Gastroesophageal sphincter (tissue), 3 donors: ENCODE measurements at regions not wholly inside any gene's neighbourhood (a gene's known extent, or its start where the extent isn't known, plus 50 kb on each side); places are given as distances from the start of the nearest gene placed in this dataset.

Experiments
- EP300 ChIP-seq: sonication (generic); formaldehyde crosslinking; IDR thresholded peaks from one replicate; pipeline ENCODE4 v1.6.1; 2017; ENCODE audit warnings: antibody characterized with exemption, mild to moderate bottlenecking
- POLR2A ChIP-seq, 2 donors: fragments of 450-650 bp; IDR thresholded peaks; one replicate each; pipeline ENCODE4 v1.6.1; 2017; ENCODE audit warnings: antibody characterized with exemption in 2 of 2, mild to moderate bottlenecking in 2 of 2, moderate library complexity in 1 of 2
- POLR2AphosphoS5 ChIP-seq: sonication (generic); formaldehyde crosslinking; IDR thresholded peaks from one replicate; pipeline ENCODE4 v1.6.1; 2017; ENCODE audit warnings: antibody characterized with exemption
- TF ChIP-seq, protein P1 (sequence below), 4 experiments: fragments of 200-600 bp in 2 of 4; fragments of 450-650 bp in 2 of 4; sonication (generic) in 1 of 4; IDR thresholded peaks; one replicate each; pipeline ENCODE4 v1.5.1; 2017 to 2019; ENCODE audit warnings: antibody characterized with exemption in 4 of 4, mild to moderate bottlenecking in 2 of 4, moderate library complexity in 2 of 4

DNA sequence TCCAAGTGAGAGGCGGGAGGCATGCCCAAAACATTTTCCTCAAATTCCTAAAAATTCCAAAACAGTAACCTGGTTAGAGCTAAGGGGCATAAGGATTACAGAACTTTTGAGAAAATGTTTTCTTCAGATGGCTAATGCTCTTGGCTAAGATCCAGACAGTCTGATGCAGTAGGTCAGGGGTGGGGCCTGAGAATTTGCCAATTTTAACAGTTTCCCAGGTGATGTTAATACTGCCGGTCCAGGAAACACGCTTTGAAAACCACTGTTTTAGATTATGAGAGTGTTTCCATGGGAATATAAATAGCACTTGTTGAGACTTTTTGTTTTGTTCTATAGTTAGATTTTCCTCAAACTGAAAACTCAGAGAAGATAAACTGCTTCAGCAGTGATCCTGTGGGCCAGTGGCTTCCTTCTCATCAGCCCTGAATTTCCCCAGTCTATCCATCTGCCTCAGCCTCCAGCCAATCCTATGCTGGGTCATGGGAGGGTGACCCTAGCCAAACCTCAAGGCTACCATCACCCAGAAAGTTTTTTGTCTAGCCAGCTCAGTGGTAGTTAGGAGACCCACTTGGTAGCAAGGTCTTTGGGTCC lies 71.6 kb upstream of the ACP3 start:
- TF ChIP-seq, protein P1, sequence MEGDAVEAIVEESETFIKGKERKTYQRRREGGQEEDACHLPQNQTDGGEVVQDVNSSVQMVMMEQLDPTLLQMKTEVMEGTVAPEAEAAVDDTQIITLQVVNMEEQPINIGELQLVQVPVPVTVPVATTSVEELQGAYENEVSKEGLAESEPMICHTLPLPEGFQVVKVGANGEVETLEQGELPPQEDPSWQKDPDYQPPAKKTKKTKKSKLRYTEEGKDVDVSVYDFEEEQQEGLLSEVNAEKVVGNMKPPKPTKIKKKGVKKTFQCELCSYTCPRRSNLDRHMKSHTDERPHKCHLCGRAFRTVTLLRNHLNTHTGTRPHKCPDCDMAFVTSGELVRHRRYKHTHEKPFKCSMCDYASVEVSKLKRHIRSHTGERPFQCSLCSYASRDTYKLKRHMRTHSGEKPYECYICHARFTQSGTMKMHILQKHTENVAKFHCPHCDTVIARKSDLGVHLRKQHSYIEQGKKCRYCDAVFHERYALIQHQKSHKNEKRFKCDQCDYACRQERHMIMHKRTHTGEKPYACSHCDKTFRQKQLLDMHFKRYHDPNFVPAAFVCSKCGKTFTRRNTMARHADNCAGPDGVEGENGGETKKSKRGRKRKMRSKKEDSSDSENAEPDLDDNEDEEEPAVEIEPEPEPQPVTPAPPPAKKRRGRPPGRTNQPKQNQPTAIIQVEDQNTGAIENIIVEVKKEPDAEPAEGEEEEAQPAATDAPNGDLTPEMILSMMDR (IDR thresholded peaks at IDR 0.05): no peak
- no peak for TF ChIP-seq POLR2AphosphoS5
- TF ChIP-seq POLR2A (IDR thresholded peaks at IDR 0.05): no peak
- no peak for TF ChIP-seq EP300
